Prostate gland (tissue), 2 donors: ENCODE measurements at regions not wholly inside any gene's neighbourhood (a gene's known extent, or its start where the extent isn't known, plus 50 kb on each side); places are given as distances from the start of the nearest gene placed in this dataset.

Experiments
- DNase-seq: peaks from one replicate; pipeline ENCODE4 v3.0.0-alpha.2; 2019; ENCODE audit warnings: low spot score
- H3K27ac ChIP-seq, 2 donors: fragments of 200-600 bp; sonication (generic); 2 replicates each; pipeline ENCODE4 v1.5.1; 2017 to 2019
- H3K27me3 ChIP-seq: fragments of 200-600 bp; sonication (generic); replicated peaks from 2 replicates; pipeline ENCODE4 v1.5.1; 2019; ENCODE audit not compliant: insufficient read depth
- H3K36me3 ChIP-seq, 2 donors: fragments of 200-600 bp; sonication (generic); 1 replicate in 1 of 2; 2 replicates in 1 of 2; pipeline versions ENCODE4 v1.5.1 to v1.8.1; 2017 to 2019
- H3K4me1 ChIP-seq: fragments of 200-600 bp; sonication (generic); replicated peaks from 2 replicates; pipeline ENCODE4 v1.5.1; 2019
- H3K4me3 ChIP-seq, 2 donors: fragments of 200-600 bp; sonication (generic); 2 replicates each; pipeline ENCODE4 v1.5.1; 2017 to 2019
- H3K9me3 ChIP-seq: fragments of 200-600 bp; sonication (generic); 2 replicates; pipeline ENCODE4 v1.5.1; 2017
- CTCF ChIP-seq, 4 experiments: fragments of 200-600 bp in 2 of 4; fragments of 450-650 bp in 2 of 4; sonication (generic) in 2 of 4; IDR thresholded peaks; 1 replicate in 3 of 4; 2 replicates in 1 of 4; pipeline ENCODE4 v1.5.1; 2016 to 2019; ENCODE audit warnings: antibody characterized with exemption in 4 of 4, mild to moderate bottlenecking in 2 of 4, moderate library complexity in 2 of 4
- POLR2A ChIP-seq: fragments of 450-650 bp; IDR thresholded peaks from one replicate; pipeline ENCODE4 v1.6.1; 2016; ENCODE audit warnings: antibody characterized with exemption, mild to moderate bottlenecking
- POLR2AphosphoS5 ChIP-seq: sonication (generic); formaldehyde crosslinking; IDR thresholded peaks from one replicate; pipeline ENCODE4 v1.6.1; 2017; ENCODE audit warnings: antibody characterized with exemption
- WGBS: methylation state at CpG from one replicate; pipeline ENCODE4 v1.1.5; 2018; 5-methylcytosine and 5-hydroxymethylcytosine counted together
- intact Hi-C: fragments of 100-400 bp; cut with DNase I; formaldehyde crosslinking; loops from one replicate; pipeline ENCODE4 v1.14.2; 2022

- 93% methylated on average over 3 of the region's 3 CpGs for WGBS
- Histone ChIP-seq H3K4me3 (no peak overlapping the region), H3K9me3 (no peaks in the 10 kb centered on the region), H3K4me1 (no peaks in the 10 kb centered on the region), H3K27me3 (no peaks in the 10 kb centered on the region), H3K36me3 (no peaks in the 10 kb centered on the region), H3K27ac (no peak overlapping the region)
- TF ChIP-seq CTCF (IDR thresholded peaks at IDR 0.05) = no peak
- TF ChIP-seq POLR2AphosphoS5 = no peak
- no peak for TF ChIP-seq POLR2A
- intact Hi-C loops = no loop called here
- DNase-seq = no peak
Measured at GRCh38 chr11:70764356-70764905, 366.1 kb downstream of the CTTN start.

- H3K27me3 ChIP-seq = no peaks in the 10 kb centered on the region
- no peaks in the 10 kb centered on the region for H3K9me3 ChIP-seq
- intact Hi-C loops = no loop called here
- no peaks in the 10 kb centered on the region for H3K36me3 ChIP-seq
- H3K4me1 ChIP-seq = no peaks in the 10 kb centered on the region
- no peak overlapping the region for H3K4me3 ChIP-seq
- no peak for DNase-seq
- TF ChIP-seq CTCF (IDR thresholded peaks at IDR 0.05) = no peak
- TF ChIP-seq POLR2A = no peak
- WGBS = 96% methylated on average over 8 of the region's 8 CpGs
- H3K27ac ChIP-seq = no peak overlapping the region
Measured at GRCh38 chr11:70766901-70767300, 368.6 kb downstream of the CTTN start.

- DNase-seq = no peak
- Histone ChIP-seq H3K27me3 (no peaks in the 10 kb centered on the region), H3K27ac (no peak overlapping the region), H3K4me1 (no peaks in the 10 kb centered on the region), H3K9me3 (no peaks in the 10 kb centered on the region), H3K4me3 (no peak overlapping the region), H3K36me3 (no peaks in the 10 kb centered on the region)
- no peak for TF ChIP-seq POLR2AphosphoS5
- intact Hi-C loops = no loop called here
- 91% methylated on average over 10 of the region's 10 CpGs for WGBS
Measured at GRCh38 chr11:70768346-70769095, 370.2 kb downstream of the CTTN start.

- intact Hi-C loops = no loop called here
- H3K27me3 ChIP-seq = no peaks in the 10 kb centered on the region
- H3K36me3 ChIP-seq = no peaks in the 10 kb centered on the region
- DNase-seq = no peak
- no peak overlapping the region for H3K27ac ChIP-seq
- WGBS = 76% methylated on average over 14 of the region's 14 CpGs
- TF ChIP-seq POLR2A = no peak
- no peak for TF ChIP-seq CTCF (IDR thresholded peaks at IDR 0.05)
- TF ChIP-seq POLR2AphosphoS5 = no peak
- no peaks in the 10 kb centered on the region for H3K4me1 ChIP-seq
- no peak overlapping the region for H3K4me3 ChIP-seq
- no peaks in the 10 kb centered on the region for H3K9me3 ChIP-seq
Measured at GRCh38 chr11:70769106-70769505, 370.8 kb downstream of the CTTN start.

- WGBS = 82% methylated on average over 8 of the region's 8 CpGs
- no peak for DNase-seq
- Histone ChIP-seq H3K27me3 (no peaks in the 10 kb centered on the region), H3K36me3 (no peaks in the 10 kb centered on the region), H3K4me1 (no peaks in the 10 kb centered on the region), H3K27ac (no peak overlapping the region), H3K4me3 (no peak overlapping the region), H3K9me3 (no peaks in the 10 kb centered on the region)
- TF ChIP-seq CTCF (IDR thresholded peaks at IDR 0.05) (no peak), POLR2A (no peak), POLR2AphosphoS5 (no peak)
- intact Hi-C loops = no loop called here
Measured at GRCh38 chr11:70769521-70769920, 371.2 kb downstream of the CTTN start.
